ENCODE measurements at regions not wholly inside any gene's neighbourhood (a gene's known extent, or its start where the extent isn't known, plus 50 kb on each side); places are given as distances from the start of the nearest gene placed in this dataset.

- no peak for TF ChIP-seq MAX (IDR thresholded peaks at IDR 0.05)
- TF ChIP-seq RAD21 (IDR thresholded peaks at IDR 0.05): no peak
- TF ChIP-seq GABPA (IDR thresholded peaks at IDR 0.05 in 1 of 2, conservative IDR thresholded peaks at IDR 0.05 in 1 of 2): no peak
- TF ChIP-seq TAF1 (conservative IDR thresholded peaks at IDR 0.05): no peak
- no peak for TF ChIP-seq EGR1 (IDR thresholded peaks at IDR 0.05; ENCODE audit: low read depth in 2 of 2)
- TF ChIP-seq JUND (IDR thresholded peaks at IDR 0.05): no peak
- TF ChIP-seq CTCF (IDR thresholded peaks at IDR 0.05; ENCODE audit: low read depth, low read length, missing input control): no peak
- TF ChIP-seq REST (IDR thresholded peaks at IDR 0.05): no peak
- no peak for TF ChIP-seq YY1 (IDR thresholded peaks at IDR 0.05)
- TF ChIP-seq SP1 (IDR thresholded peaks at IDR 0.05): no peak
- TF ChIP-seq RXRA (IDR thresholded peaks at IDR 0.05): no peak
- no peak for TF ChIP-seq FOXA1 (IDR thresholded peaks at IDR 0.05)
- TF ChIP-seq ZBTB33 (IDR thresholded peaks at IDR 0.05): no peak
- TF ChIP-seq HNF4A (conservative IDR thresholded peaks at IDR 0.05): no peak
Observed at GRCh38 chr12:111308473-111308872, 60.4 kb downstream of the PHETA1 start.
